HepG2 (cell line): ENCODE measurements at regions not wholly inside any gene's neighbourhood (a gene's known extent, or its start where the extent isn't known, plus 50 kb on each side); places are given as distances from the start of the nearest gene placed in this dataset.

Experiments
- ARNTL ChIP-seq: sonication (generic); formaldehyde crosslinking; IDR thresholded peaks from 2 replicates; pipeline ENCODE4 v1.4.0; 2020; ENCODE audit warnings: mild to moderate bottlenecking, missing genetic modification reagents
- EZH2 ChIP-seq: conservative IDR thresholded peaks from 2 replicates; pipeline ENCODE4 v1.6.1; 2012; ENCODE audit warnings: mild to moderate bottlenecking, low read depth, low read length, moderate library complexity
- FOXA3 ChIP-seq: IDR thresholded peaks from 2 replicates; pipeline ENCODE4 v1.6.1; 2016; ENCODE audit warnings: missing genetic modification reagents, missing compliant biosample characterization
- GTF3A ChIP-seq: sonication (generic); formaldehyde crosslinking; conservative IDR thresholded peaks from 2 replicates; pipeline ENCODE4 v1.4.0; 2020; ENCODE audit warnings: mild to moderate bottlenecking, missing genetic modification reagents
- MIXL1 ChIP-seq: IDR thresholded peaks from 2 replicates; pipeline ENCODE4 v1.6.1; 2016
- MTA3 ChIP-seq: sonication (generic); formaldehyde crosslinking; IDR thresholded peaks from 2 replicates; pipeline ENCODE4 v1.4.0; 2020; ENCODE audit warnings: missing genetic modification reagents
- NR2C2 ChIP-seq: sonication (generic); formaldehyde crosslinking; IDR thresholded peaks from 2 replicates; pipeline ENCODE4 v1.4.0; 2020; ENCODE audit warnings: missing genetic modification reagents, mild to moderate bottlenecking, moderate library complexity, borderline replicate concordance
- SOX5 ChIP-seq: IDR thresholded peaks from 2 replicates; pipeline ENCODE4 v1.6.1; 2016; ENCODE audit warnings: borderline replicate concordance
- TAF1 ChIP-seq: sonication (generic); formaldehyde crosslinking; IDR thresholded peaks from 2 replicates; pipeline ENCODE4 v1.4.0; 2020; ENCODE audit warnings: missing genetic modification reagents
- ZNF260 ChIP-seq: sonication (generic); formaldehyde crosslinking; IDR thresholded peaks from 2 replicates; pipeline ENCODE4 v1.4.0; 2020; ENCODE audit warnings: missing genetic modification reagents, low read depth, mild to moderate bottlenecking, borderline replicate concordance
- ZNF570 ChIP-seq: sonication (generic); formaldehyde crosslinking; IDR thresholded peaks from 2 replicates; pipeline ENCODE4 v1.4.0; 2020; ENCODE audit warnings: mild to moderate bottlenecking, missing genetic modification reagents, borderline replicate concordance
- ZNF670 ChIP-seq: sonication (generic); formaldehyde crosslinking; IDR thresholded peaks from 2 replicates; pipeline ENCODE4 v1.8.0; 2022; ENCODE audit warnings: mild to moderate bottlenecking, missing genetic modification reagents, borderline replicate concordance
- ZNF816 ChIP-seq: sonication (generic); formaldehyde crosslinking; IDR thresholded peaks from 2 replicates; pipeline ENCODE4 v1.8.0; 2022; ENCODE audit warnings: missing genetic modification reagents, mild to moderate bottlenecking, borderline replicate concordance
- TF ChIP-seq, protein P1 (sequence below): sonication (generic); formaldehyde crosslinking; IDR thresholded peaks from 2 replicates; pipeline ENCODE4 v1.5.0; 2020; ENCODE audit warnings: mild to moderate bottlenecking, missing genetic modification reagents, borderline replicate concordance
- TF ChIP-seq, protein P2 (sequence below): sonication (generic); formaldehyde crosslinking; conservative IDR thresholded peaks from 2 replicates; pipeline ENCODE4 v1.8.0; 2022; ENCODE audit warnings: mild to moderate bottlenecking, moderate library complexity, missing genetic modification reagents
- TF ChIP-seq, protein P3 (sequence below): sonication (generic); formaldehyde crosslinking; IDR thresholded peaks from 2 replicates; pipeline ENCODE4 v1.5.0; 2020; ENCODE audit warnings: mild to moderate bottlenecking, missing genetic modification reagents, borderline replicate concordance
- TF ChIP-seq, protein P4 (sequence below): IDR thresholded peaks from 2 replicates; pipeline ENCODE4 v1.6.1; 2016; ENCODE audit warnings: low read depth

DNA sequence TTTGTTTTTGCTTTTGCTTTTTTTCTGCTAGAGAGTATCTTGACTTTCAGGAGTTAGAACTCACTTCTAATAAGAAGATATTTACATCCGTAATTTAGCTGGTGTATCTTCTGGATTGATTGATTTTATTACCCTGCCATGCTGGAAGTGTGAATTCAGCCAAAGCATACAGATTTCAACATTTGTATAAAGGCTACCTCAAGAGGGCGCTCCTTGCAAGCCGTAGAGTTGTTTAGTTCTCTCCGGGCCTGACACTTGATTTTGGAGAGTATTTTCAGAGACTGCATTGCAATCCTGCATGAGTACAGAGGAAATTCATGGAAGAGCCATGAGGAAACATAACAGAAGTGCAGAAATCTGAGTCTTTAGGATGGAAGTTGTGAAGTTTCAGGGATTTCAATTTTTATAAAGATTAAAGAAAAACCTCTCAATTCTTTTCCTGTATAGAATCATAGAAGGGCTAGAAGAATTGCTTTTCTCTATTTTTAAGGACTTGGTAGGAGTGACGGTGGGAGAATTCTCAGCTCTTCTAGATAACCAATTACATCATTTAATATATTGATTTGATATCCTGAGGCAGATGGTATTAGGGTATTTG is 66.7 kb upstream of the TIAM2 start (continued):
- TF ChIP-seq MTA3 (CRISPR knock-in tag): no peak
- no peak for TF ChIP-seq TAF1 (CRISPR knock-in tag)
- TF ChIP-seq MIXL1 (CRISPR knock-in tag): peak; percentile 49; the same call in 1 of the 2 replicates
- no peak for TF ChIP-seq GTF3A (CRISPR knock-in tag)
- TF ChIP-seq, protein P1, sequence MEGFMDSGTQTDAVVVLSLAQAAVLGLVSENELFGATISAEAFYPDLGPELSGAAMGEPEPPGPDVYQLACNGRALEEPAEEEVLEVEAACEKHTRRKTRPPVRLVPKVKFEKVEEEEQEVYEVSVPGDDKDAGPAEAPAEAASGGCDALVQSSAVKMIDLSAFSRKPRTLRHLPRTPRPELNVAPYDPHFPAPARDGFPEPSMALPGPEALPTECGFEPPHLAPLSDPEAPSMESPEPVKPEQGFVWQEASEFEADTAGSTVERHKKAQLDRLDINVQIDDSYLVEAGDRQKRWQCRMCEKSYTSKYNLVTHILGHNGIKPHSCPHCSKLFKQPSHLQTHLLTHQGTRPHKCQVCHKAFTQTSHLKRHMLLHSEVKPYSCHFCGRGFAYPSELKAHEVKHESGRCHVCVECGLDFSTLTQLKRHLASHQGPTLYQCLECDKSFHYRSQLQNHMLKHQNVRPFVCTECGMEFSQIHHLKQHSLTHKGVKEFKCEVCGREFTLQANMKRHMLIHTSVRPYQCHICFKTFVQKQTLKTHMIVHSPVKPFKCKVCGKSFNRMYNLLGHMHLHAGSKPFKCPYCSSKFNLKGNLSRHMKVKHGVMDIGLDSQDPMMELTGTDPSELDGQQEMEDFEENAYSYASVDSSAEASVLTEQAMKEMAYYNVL (CRISPR knock-in tag): no peak
- TF ChIP-seq, protein P2, sequence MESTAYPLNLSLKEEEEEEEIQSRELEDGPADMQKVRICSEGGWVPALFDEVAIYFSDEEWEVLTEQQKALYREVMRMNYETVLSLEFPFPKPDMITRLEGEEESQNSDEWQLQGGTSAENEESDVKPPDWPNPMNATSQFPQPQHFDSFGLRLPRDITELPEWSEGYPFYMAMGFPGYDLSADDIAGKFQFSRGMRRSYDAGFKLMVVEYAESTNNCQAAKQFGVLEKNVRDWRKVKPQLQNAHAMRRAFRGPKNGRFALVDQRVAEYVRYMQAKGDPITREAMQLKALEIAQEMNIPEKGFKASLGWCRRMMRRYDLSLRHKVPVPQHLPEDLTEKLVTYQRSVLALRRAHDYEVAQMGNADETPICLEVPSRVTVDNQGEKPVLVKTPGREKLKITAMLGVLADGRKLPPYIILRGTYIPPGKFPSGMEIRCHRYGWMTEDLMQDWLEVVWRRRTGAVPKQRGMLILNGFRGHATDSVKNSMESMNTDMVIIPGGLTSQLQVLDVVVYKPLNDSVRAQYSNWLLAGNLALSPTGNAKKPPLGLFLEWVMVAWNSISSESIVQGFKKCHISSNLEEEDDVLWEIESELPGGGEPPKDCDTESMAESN: no peak
- no peak for TF ChIP-seq ZNF260 (CRISPR knock-in tag)
- TF ChIP-seq ZNF816 (CRISPR knock-in tag): no peak
- TF ChIP-seq FOXA3 (CRISPR knock-in tag): 0 out of 2 replicates have a peak, but pooled peaks have one; percentile 35
- no peak for TF ChIP-seq ZNF570 (CRISPR knock-in tag)
- no peak for TF ChIP-seq ZNF670 (CRISPR knock-in tag)
- TF ChIP-seq, protein P3, sequence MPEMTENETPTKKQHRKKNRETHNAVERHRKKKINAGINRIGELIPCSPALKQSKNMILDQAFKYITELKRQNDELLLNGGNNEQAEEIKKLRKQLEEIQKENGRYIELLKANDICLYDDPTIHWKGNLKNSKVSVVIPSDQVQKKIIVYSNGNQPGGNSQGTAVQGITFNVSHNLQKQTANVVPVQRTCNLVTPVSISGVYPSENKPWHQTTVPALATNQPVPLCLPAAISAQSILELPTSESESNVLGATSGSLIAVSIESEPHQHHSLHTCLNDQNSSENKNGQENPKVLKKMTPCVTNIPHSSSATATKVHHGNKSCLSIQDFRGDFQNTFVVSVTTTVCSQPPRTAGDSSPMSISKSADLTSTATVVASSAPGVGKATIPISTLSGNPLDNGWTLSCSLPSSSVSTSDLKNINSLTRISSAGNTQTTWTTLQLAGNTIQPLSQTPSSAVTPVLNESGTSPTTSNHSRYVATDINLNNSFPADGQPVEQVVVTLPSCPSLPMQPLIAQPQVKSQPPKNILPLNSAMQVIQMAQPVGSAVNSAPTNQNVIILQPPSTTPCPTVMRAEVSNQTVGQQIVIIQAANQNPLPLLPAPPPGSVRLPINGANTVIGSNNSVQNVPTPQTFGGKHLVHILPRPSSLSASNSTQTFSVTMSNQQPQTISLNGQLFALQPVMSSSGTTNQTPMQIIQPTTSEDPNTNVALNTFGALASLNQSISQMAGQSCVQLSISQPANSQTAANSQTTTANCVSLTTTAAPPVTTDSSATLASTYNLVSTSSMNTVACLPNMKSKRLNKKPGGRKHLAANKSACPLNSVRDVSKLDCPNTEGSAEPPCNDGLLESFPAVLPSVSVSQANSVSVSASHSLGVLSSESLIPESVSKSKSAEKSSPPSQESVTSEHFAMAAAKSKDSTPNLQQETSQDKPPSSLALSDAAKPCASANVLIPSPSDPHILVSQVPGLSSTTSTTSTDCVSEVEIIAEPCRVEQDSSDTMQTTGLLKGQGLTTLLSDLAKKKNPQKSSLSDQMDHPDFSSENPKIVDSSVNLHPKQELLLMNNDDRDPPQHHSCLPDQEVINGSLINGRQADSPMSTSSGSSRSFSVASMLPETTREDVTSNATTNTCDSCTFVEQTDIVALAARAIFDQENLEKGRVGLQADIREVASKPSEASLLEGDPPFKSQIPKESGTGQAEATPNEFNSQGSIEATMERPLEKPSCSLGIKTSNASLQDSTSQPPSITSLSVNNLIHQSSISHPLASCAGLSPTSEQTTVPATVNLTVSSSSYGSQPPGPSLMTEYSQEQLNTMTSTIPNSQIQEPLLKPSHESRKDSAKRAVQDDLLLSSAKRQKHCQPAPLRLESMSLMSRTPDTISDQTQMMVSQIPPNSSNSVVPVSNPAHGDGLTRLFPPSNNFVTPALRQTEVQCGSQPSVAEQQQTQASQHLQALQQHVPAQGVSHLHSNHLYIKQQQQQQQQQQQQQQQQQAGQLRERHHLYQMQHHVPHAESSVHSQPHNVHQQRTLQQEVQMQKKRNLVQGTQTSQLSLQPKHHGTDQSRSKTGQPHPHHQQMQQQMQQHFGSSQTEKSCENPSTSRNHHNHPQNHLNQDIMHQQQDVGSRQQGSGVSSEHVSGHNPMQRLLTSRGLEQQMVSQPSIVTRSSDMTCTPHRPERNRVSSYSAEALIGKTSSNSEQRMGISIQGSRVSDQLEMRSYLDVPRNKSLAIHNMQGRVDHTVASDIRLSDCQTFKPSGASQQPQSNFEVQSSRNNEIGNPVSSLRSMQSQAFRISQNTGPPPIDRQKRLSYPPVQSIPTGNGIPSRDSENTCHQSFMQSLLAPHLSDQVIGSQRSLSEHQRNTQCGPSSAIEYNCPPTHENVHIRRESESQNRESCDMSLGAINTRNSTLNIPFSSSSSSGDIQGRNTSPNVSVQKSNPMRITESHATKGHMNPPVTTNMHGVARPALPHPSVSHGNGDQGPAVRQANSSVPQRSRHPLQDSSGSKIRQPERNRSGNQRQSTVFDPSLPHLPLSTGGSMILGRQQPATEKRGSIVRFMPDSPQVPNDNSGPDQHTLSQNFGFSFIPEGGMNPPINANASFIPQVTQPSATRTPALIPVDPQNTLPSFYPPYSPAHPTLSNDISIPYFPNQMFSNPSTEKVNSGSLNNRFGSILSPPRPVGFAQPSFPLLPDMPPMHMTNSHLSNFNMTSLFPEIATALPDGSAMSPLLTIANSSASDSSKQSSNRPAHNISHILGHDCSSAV (CRISPR knock-in tag): no peak
- no peak for TF ChIP-seq EZH2
- TF ChIP-seq NR2C2: no peak
- TF ChIP-seq, protein P4, sequence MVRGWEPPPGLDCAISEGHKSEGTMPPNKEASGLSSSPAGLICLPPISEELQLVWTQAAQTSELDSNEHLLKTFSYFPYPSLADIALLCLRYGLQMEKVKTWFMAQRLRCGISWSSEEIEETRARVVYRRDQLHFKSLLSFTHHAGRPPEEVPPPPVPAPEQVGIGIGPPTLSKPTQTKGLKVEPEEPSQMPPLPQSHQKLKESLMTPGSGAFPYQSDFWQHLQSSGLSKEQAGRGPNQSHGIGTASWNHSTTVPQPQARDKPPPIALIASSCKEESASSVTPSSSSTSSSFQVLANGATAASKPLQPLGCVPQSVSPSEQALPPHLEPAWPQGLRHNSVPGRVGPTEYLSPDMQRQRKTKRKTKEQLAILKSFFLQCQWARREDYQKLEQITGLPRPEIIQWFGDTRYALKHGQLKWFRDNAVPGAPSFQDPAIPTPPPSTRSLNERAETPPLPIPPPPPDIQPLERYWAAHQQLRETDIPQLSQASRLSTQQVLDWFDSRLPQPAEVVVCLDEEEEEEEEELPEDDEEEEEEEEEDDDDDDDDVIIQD (CRISPR knock-in tag): no peak
- 0 out of 2 replicates have a peak, but pooled peaks have one; percentile 18 for TF ChIP-seq SOX5 (CRISPR knock-in tag)
- TF ChIP-seq ARNTL (CRISPR knock-in tag): no peak
